Prostate gland (tissue), 2 donors: ENCODE measurements at regions not wholly inside any gene's neighbourhood (a gene's known extent, or its start where the extent isn't known, plus 50 kb on each side); places are given as distances from the start of the nearest gene placed in this dataset.
"Not testable (repeated sequence)": the region's sequence is repeated elsewhere in the genome, so short reads cannot be mapped to it uniquely, and the experiment has no call there.

Experiments
- DNase-seq: peaks from one replicate; pipeline ENCODE4 v3.0.0-alpha.2; 2019; ENCODE audit warnings: low spot score
- H3K27ac ChIP-seq, 2 donors: fragments of 200-600 bp; sonication (generic); 2 replicates each; pipeline ENCODE4 v1.5.1; 2017 to 2019
- H3K27me3 ChIP-seq: fragments of 200-600 bp; sonication (generic); replicated peaks from 2 replicates; pipeline ENCODE4 v1.5.1; 2019; ENCODE audit not compliant: insufficient read depth
- H3K36me3 ChIP-seq, 2 donors: fragments of 200-600 bp; sonication (generic); 1 replicate in 1 of 2; 2 replicates in 1 of 2; pipeline versions ENCODE4 v1.5.1 to v1.8.1; 2017 to 2019
- H3K4me1 ChIP-seq: fragments of 200-600 bp; sonication (generic); replicated peaks from 2 replicates; pipeline ENCODE4 v1.5.1; 2019
- H3K4me3 ChIP-seq, 2 donors: fragments of 200-600 bp; sonication (generic); 2 replicates each; pipeline ENCODE4 v1.5.1; 2017 to 2019
- H3K9me3 ChIP-seq: fragments of 200-600 bp; sonication (generic); 2 replicates; pipeline ENCODE4 v1.5.1; 2017
- POLR2A ChIP-seq: fragments of 450-650 bp; IDR thresholded peaks from one replicate; pipeline ENCODE4 v1.6.1; 2016; ENCODE audit warnings: antibody characterized with exemption, mild to moderate bottlenecking
- POLR2AphosphoS5 ChIP-seq: sonication (generic); formaldehyde crosslinking; IDR thresholded peaks from one replicate; pipeline ENCODE4 v1.6.1; 2017; ENCODE audit warnings: antibody characterized with exemption
- WGBS: methylation state at CpG from one replicate; pipeline ENCODE4 v1.1.5; 2018; 5-methylcytosine and 5-hydroxymethylcytosine counted together
- intact Hi-C: fragments of 100-400 bp; cut with DNase I; formaldehyde crosslinking; loops from one replicate; pipeline ENCODE4 v1.14.2; 2022
- TF ChIP-seq, protein P1 (sequence below), 4 experiments: fragments of 200-600 bp in 2 of 4; fragments of 450-650 bp in 2 of 4; sonication (generic) in 2 of 4; IDR thresholded peaks; 1 replicate in 3 of 4; 2 replicates in 1 of 4; pipeline ENCODE4 v1.5.1; 2016 to 2019; ENCODE audit warnings: antibody characterized with exemption in 4 of 4, mild to moderate bottlenecking in 2 of 4, moderate library complexity in 2 of 4

DNA sequence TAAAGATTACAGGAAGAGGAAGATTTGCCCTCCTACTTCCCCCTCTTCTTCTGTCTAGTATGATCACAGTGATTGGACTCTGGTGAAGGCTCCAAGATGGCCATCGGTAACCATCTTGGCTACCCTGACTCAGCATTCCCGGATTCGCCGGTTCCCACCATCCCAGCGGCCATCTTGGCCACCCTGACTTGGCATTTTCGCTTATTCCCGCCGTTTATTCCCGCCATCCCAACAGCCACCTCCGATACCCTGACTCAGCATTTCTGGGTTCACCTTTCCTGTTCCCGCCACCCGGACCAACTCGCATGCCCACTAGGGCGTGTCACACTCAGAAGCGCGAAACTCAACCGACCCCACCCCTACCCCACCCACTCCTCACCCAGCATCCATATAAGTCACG, 95.4 kb upstream of the GRIN2A start:
- Histone ChIP-seq H3K36me3 (no peaks in the 10 kb centered on the region), H3K4me1 (no peaks in the 10 kb centered on the region), H3K27ac (no peak overlapping the region), H3K4me3 (no peak overlapping the region), H3K9me3 (no peaks in the 10 kb centered on the region), H3K27me3 (no peaks in the 10 kb centered on the region)
- DNase-seq: no peak
- no peak for TF ChIP-seq POLR2AphosphoS5
- 87% methylated on average over 18 of the region's 18 CpGs for WGBS
- intact Hi-C loops: no loop called here

DNA sequence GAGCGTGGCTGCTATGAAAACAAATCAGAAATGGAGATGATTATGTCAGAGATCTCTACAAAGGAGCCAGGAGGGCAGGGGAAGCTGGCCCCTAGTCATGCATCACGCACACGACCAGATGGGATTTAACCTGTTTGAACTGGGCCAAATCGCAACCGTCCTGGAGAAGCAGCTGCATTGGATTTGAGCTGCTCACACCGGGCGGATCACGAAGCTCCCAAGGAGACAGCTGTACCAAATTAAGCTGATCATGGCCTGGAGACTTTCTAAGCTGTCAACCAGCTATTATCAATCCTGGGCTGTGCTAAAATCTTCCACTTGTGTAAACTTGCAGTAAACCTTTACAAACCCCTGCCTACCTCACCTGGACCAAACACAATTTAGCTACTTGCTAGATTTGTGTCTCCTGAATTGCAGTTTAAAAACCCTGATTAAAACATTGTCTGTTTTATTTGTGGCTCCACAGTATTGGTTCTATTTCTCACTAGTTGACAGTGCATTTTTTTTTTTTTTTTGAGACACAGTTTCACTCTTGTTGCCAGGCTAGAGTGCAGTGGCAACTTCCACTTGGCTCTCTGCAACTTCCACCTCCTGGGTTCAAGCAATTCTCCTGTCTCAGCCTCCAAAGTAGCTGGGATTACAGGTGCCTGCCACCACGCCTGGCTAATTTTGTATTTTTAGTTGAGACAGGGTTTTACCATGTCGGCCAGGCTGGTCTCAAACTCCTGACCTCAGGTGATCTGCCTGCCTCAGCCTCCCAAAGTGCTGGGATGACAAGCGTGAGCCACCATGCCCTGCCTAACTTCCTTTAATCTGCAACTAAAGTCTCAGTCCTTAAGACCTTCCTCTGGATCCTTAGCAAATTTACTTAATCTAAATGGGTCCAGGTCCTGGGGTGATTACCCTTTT, 98.3 kb upstream of the GRIN2A start:
- Histone ChIP-seq H3K36me3 (no peaks in the 10 kb centered on the region), H3K27me3 (no peaks in the 10 kb centered on the region), H3K27ac (no peak overlapping the region), H3K9me3 (no peaks in the 10 kb centered on the region), H3K4me3 (no peak overlapping the region), H3K4me1 (no peaks in the 10 kb centered on the region)
- DNase-seq: no peak
- WGBS: 49% methylated on average over 11 of the region's 11 CpGs
- intact Hi-C loops: no loop called here
- TF ChIP-seq POLR2A: no peak
- no peak for TF ChIP-seq POLR2AphosphoS5

DNA sequence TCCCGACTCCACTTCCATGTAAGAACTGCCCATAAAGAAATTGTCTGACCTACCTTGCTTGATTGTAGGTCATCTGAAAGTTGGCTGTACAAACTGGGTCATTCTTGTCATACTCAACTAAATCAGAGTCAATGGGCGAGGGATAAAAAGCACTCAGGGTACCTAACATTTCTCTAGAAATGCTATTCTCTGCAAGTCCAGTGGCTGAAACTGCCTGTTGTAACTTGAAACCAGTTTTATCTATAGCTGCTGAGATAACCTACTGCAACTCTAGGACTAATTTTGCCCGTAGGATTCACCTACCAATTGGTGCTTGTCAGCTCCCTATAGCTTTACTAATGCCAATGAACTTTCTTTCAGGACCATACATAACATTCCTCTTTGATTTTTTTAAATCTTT, 100.1 kb upstream of the GRIN2A start:
- TF ChIP-seq, protein P1, sequence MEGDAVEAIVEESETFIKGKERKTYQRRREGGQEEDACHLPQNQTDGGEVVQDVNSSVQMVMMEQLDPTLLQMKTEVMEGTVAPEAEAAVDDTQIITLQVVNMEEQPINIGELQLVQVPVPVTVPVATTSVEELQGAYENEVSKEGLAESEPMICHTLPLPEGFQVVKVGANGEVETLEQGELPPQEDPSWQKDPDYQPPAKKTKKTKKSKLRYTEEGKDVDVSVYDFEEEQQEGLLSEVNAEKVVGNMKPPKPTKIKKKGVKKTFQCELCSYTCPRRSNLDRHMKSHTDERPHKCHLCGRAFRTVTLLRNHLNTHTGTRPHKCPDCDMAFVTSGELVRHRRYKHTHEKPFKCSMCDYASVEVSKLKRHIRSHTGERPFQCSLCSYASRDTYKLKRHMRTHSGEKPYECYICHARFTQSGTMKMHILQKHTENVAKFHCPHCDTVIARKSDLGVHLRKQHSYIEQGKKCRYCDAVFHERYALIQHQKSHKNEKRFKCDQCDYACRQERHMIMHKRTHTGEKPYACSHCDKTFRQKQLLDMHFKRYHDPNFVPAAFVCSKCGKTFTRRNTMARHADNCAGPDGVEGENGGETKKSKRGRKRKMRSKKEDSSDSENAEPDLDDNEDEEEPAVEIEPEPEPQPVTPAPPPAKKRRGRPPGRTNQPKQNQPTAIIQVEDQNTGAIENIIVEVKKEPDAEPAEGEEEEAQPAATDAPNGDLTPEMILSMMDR (IDR thresholded peaks at IDR 0.05): no peak
- no peak for TF ChIP-seq POLR2AphosphoS5
- TF ChIP-seq POLR2A: no peak
- no peaks in the 10 kb centered on the region for H3K36me3 ChIP-seq
- no peak for DNase-seq
- H3K27me3 ChIP-seq: no peaks in the 10 kb centered on the region
- H3K9me3 ChIP-seq: no peaks in the 10 kb centered on the region
- no peak overlapping the region for H3K27ac ChIP-seq
- 49% methylated on average over 3 of the region's 3 CpGs for WGBS
- H3K4me1 ChIP-seq: no peaks in the 10 kb centered on the region
- intact Hi-C loops: no loop called here
- H3K4me3 ChIP-seq: no peak overlapping the region

DNA sequence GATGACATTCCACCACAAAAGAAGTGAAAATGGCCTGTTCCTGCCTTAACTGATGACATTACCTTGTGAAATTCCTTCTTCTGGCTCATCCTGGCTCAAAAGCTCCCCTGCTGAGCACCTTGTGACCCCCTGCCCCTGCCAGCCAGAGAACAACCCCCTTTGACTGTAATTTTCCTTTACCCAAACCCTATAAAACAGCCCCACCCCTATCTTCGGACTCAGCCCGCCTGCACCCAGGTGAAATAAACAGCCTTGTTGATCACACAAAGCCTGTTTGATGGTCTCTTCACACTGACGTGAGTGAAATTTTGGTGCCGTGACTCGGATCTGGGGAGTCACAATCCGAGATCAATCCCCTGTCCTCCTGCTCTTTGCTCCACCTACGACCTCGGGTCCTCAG, 101.0 kb upstream of the GRIN2A start:
- H3K4me3 ChIP-seq, H3K27me3 ChIP-seq, H3K4me1 ChIP-seq, H3K36me3 ChIP-seq, DNase-seq, H3K27ac ChIP-seq, H3K9me3 ChIP-seq, intact Hi-C loops: not testable (repeated sequence)
- 49% methylated on average over 8 of the region's 8 CpGs for WGBS

- H3K36me3 ChIP-seq, H3K27ac ChIP-seq, intact Hi-C loops, H3K9me3 ChIP-seq, H3K27me3 ChIP-seq, DNase-seq, H3K4me1 ChIP-seq, H3K4me3 ChIP-seq: not testable (repeated sequence)
- 96% methylated on average over 2 of the region's 2 CpGs for WGBS
Observed at GRCh38 chr16:10290467-10291105, 95.3 kb upstream of the ATF7IP2 start.

DNA sequence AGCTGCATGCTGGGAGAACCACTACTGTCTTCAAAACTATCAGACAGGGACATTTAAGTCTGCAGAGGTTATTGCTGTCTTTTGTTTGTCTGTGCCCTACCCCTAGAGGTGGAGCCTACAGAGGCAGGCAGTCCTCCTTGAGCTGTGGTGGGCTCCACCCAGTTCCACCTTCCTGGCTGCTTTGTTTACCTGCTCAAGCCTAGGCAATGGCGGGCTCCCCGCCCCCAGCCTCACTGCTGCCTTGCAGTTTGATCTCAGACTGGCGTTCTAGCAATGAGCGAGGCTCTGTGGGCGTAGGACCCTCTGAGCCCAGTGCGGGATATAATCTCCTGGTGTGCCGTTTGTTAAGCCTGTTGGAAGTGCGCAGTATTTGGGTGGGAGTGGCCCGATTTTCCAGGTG, 93.7 kb upstream of the ATF7IP2 start:
- H3K4me1 ChIP-seq, DNase-seq, intact Hi-C loops, H3K9me3 ChIP-seq, H3K27ac ChIP-seq, H3K4me3 ChIP-seq, H3K36me3 ChIP-seq, H3K27me3 ChIP-seq: not testable (repeated sequence)
- WGBS: 84% methylated on average over 9 of the region's 9 CpGs

GRCh38 chr16:10292976-10293375, 92.9 kb upstream of the ATF7IP2 start:
- H3K4me3 ChIP-seq, H3K27me3 ChIP-seq, H3K4me1 ChIP-seq, H3K36me3 ChIP-seq, H3K9me3 ChIP-seq, H3K27ac ChIP-seq, intact Hi-C loops, DNase-seq: not testable (repeated sequence)
- 84% methylated on average over 5 of the region's 5 CpGs for WGBS

GRCh38 chr16:10294153-10294552, 91.7 kb upstream of the ATF7IP2 start:
- H3K4me3 ChIP-seq, H3K4me1 ChIP-seq, intact Hi-C loops, H3K27me3 ChIP-seq, H3K27ac ChIP-seq, DNase-seq, H3K9me3 ChIP-seq, H3K36me3 ChIP-seq: not testable (repeated sequence)
- WGBS: 47% methylated on average over 3 of the region's 3 CpGs
